ENCODE measurements at regions not wholly inside any gene's neighbourhood (a gene's known extent, or its start where the extent isn't known, plus 50 kb on each side); places are given as distances from the start of the nearest gene placed in this dataset.
"Not testable (repeated sequence)": the region's sequence is repeated elsewhere in the genome, so short reads cannot be mapped to it uniquely, and the experiment has no call there.

DNA sequence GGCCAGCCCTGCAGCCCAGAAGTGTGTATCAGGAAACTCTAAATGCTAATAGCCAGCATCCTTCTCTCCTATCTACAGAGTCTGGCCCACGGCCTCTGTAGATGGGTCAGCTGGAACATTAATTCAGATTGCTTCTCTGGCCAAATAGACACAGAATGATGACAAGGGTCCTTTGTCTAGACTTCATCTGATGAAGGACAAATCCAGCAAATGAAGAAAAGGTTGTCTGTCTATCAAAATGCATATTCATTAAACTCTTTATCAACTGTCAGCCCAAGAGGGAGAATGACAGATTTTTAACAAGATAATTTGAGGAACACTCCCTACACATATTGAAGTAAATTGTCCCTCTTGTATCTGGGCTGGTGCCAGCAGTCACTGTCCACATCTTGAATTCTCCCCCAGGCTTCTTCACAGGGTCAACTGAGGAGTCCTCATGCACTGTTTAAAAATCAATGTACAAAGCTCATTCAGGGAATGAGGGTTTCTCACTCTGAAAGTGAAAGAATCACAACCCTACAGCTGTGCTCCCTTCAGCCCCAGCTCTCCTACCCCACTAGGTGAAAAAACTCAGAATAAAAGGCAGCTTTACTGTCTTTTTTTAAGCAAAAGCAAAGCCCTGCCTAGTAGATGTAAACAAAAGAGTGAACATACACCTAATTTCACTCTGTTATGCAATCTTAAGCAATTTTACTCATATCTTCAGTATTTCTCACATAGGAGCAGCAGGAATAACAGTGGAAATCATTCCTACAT, 507.7 kb downstream of the IGSF11 start:
- H3K9me3 ChIP-seq, result no peaks in the 10 kb centered on the region
- no peak overlapping the region for H3K4me3 ChIP-seq
- DNase-seq, result no peak
- no peaks in the 10 kb centered on the region for H3K4me1 ChIP-seq
- intact Hi-C loops (cut with DNase I), result no loop called here
- H3K36me3 ChIP-seq, result no peaks in the 10 kb centered on the region
- TF ChIP-seq, protein P1, sequence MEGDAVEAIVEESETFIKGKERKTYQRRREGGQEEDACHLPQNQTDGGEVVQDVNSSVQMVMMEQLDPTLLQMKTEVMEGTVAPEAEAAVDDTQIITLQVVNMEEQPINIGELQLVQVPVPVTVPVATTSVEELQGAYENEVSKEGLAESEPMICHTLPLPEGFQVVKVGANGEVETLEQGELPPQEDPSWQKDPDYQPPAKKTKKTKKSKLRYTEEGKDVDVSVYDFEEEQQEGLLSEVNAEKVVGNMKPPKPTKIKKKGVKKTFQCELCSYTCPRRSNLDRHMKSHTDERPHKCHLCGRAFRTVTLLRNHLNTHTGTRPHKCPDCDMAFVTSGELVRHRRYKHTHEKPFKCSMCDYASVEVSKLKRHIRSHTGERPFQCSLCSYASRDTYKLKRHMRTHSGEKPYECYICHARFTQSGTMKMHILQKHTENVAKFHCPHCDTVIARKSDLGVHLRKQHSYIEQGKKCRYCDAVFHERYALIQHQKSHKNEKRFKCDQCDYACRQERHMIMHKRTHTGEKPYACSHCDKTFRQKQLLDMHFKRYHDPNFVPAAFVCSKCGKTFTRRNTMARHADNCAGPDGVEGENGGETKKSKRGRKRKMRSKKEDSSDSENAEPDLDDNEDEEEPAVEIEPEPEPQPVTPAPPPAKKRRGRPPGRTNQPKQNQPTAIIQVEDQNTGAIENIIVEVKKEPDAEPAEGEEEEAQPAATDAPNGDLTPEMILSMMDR (IDR thresholded peaks at IDR 0.05), result no peak
- no peak for ATAC-seq
- 0% methylated on average over 1 of the region's 1 CpG for WGBS (ENCODE audit: insufficient coverage, low coverage, low lambda C conversion rate, missing lambda C conversion rate)
- no peaks in the 10 kb centered on the region for H3K27me3 ChIP-seq
- no peak overlapping the region for H3K27ac ChIP-seq

DNA sequence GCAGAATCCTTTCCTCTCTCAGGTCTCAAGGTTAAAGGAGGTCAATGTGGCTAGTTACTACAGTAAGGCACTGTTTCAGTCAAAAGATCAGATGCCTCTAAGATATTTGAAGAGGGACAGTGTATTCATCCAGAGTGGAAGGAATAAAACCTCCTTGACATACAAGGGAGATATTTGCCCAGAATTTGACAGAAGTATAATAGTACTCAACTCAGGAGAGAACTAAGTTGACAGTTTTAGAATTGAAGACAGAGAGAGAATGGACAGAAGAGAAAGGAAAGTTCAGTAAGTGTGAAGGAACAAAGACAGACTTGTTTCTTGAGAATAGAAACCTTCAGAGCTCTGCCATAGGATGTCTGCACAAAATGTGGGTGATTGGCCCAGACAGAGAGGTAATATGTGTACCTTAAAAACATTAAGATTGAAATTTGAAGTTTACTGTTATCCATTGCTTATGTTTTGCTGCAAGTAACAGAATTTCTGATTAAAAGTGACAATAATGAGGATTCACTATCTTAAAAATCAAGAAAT, 507.1 kb downstream of the IGSF11 start:
- H3K36me3 ChIP-seq, result no peaks in the 10 kb centered on the region
- TF ChIP-seq, protein P1 (IDR thresholded peaks at IDR 0.05), result no peak
- no peak for TF ChIP-seq POLR2A (IDR thresholded peaks at IDR 0.05)
- no peak for ATAC-seq

DNA sequence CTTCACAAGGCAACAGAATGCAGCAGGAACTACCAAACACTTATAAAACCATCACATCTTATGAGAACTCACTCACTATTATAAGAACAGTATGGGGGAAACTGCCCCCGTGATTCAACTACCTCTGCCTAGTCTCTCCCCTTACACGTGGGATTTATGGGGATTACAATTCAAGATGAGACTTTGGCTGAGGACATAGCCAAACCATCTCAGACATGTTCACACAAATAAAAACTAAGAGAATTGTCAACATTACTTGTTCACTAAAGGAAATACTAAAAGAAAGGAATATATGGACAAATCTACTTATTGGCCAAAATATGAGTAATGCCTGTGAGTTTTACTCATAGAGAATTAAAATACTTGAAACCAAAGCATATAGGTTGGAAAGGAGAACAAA, 505.1 kb downstream of the IGSF11 start:
- ATAC-seq (no peak), DNase-seq (no peak)
- intact Hi-C loops (cut with DNase I), result no loop called here
- 42% methylated on average over 2 of the region's 2 CpGs for WGBS (ENCODE audit: insufficient coverage, low coverage, low lambda C conversion rate, missing lambda C conversion rate)
- Histone ChIP-seq H3K4me1 (no peaks in the 10 kb centered on the region), H3K4me3 (no peak overlapping the region), H3K27me3 (no peaks in the 10 kb centered on the region), H3K36me3 (no peaks in the 10 kb centered on the region), H3K27ac (no peak overlapping the region), H3K9me3 (no peaks in the 10 kb centered on the region)
- TF ChIP-seq, protein P1 (IDR thresholded peaks at IDR 0.05), result no peak
- TF ChIP-seq POLR2A (IDR thresholded peaks at IDR 0.05), result no peak

More for the DNA sequence above, 507.1 kb downstream of the IGSF11 start:
- DNase-seq, result no peak
- Histone ChIP-seq H3K27ac (no peak overlapping the region), H3K27me3 (no peaks in the 10 kb centered on the region), H3K9me3 (no peaks in the 10 kb centered on the region), H3K4me3 (no peak overlapping the region), H3K4me1 (no peaks in the 10 kb centered on the region)
- intact Hi-C loops (cut with DNase I), result no loop called here

DNA sequence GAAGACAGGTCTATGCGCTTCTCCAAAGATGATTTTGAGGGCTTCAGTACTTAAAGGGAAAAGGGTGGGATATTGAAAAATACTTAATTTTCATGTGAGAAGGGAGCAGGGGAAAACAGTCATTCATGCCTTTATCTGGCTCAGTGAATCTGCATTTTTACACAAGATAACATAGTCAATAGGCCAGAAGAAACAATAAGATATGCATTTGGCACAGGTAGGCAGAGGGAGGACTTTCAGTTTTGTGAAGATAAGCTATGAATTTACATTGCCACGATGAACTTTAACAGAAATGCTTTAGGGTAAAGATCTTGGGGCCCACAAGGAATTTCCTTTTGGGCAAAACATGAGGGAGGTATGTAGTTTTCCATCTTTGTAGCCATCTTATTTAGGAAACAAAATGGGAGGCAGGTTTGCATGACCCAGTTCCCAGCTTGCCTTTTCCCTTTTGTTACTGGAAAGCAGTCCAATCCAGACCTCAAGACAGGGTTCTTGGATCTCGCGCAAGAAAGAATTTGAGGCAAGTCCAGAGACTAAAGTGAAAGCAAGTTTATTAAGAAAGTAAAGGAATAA, 504.2 kb downstream of the IGSF11 start:
- no peaks in the 10 kb centered on the region for H3K36me3 ChIP-seq
- H3K27me3 ChIP-seq, result no peaks in the 10 kb centered on the region
- WGBS (ENCODE audit: insufficient coverage, low coverage, low lambda C conversion rate, missing lambda C conversion rate), result 76% methylated on average over 4 of the region's 4 CpGs
- H3K9me3 ChIP-seq, result no peaks in the 10 kb centered on the region
- intact Hi-C loops (cut with DNase I), result no loop called here
- no peak for ATAC-seq
- H3K4me1 ChIP-seq, result no peaks in the 10 kb centered on the region
- H3K27ac ChIP-seq, result no peak overlapping the region
- no peak for TF ChIP-seq POLR2A (IDR thresholded peaks at IDR 0.05)
- TF ChIP-seq, protein P1 (IDR thresholded peaks at IDR 0.05), result no peak
- no peak overlapping the region for H3K4me3 ChIP-seq
- no peak for DNase-seq

DNA sequence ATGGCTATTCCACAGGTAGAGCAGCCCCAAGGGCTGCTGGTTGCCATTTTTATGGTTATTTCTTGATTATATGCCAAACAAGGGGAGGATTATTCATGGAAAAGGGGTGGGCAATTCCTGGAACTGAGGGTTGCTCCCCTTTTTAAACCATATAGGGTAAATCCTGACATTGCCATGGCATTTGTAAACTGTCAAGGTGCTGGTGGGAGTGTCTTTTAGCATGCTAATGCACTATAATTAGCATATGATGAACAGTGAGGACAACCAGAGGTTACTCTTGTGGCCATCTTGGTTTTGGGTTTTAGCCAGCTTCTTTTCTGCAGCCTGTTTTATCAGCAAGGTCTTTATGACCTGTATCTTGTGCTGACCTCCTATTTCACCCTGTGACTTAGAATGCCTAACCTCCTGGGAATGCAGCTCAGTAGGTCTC, 503.7 kb downstream of the IGSF11 start:
- H3K36me3 ChIP-seq; intact Hi-C loops (cut with DNase I); ATAC-seq; H3K4me1 ChIP-seq; DNase-seq; H3K27ac ChIP-seq; H3K9me3 ChIP-seq; H3K4me3 ChIP-seq; H3K27me3 ChIP-seq: not testable (repeated sequence)

All from right lobe of liver (tissue), 6 donors.